ENCODE measurements at regions not wholly inside any gene's neighbourhood (a gene's known extent, or its start where the extent isn't known, plus 50 kb on each side); places are given as distances from the start of the nearest gene placed in this dataset.

DNA sequence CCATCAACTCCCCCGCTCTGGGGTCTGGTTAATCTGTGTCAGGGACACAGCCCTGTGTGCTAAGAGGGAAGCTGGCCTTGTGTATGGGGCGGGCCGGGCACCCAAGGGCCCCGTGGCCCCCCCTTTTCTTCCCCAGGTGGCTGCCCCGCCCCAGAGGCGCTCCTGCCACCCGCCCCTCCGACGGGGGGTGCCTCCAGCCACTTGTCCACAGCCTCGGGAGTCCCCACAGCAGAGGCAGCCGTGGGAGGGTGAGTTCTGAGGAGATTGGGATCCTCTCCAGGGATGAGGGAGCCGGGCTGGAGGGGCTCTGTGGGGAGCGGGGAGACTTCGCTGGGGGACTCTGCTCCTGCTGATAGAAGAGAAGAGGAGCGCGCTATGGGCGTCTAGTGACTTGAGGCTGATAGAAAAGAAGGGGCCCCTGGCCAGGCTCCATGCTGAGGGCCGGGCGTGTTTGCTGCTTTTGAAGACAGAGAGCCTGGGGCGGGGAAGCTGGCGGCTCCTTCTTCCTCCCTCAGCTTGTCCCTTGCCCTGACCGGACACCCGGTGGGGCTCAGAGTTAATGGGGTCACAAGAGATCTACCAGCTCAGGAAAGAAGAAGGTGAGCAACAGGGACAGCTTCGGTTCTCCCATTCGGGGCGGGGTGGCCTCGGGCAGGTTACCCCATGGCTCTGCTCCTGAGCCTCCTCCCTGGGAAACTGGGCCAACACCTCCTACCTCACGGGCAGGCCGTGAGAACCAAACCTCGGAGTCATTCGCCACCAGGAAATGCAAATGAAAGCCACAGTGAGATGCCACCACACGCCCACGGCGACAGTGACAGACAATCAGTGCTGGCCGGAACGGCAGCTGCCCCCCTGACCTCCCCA, 89.4 kb upstream of the TAF1B start:
- H3K4me3 Mint-ChIP-seq: peak overlapping the region; percentile 59 to 96 (median 94)
- Histone ChIP-seq H3K27me3 (ENCODE audit: insufficient read depth, low read length) (no peaks in the 10 kb centered on the region), H3K4me3 (ENCODE audit: low read length in 2 of 2) (peak overlapping the region; percentile 23 to 52), H3K36me3 (ENCODE audit: insufficient read depth, low read length) (no peaks in the 10 kb centered on the region), H3K27ac (ENCODE audit: low read depth, low read length) (peak overlapping the region; percentile 53), H3K9me3 (ENCODE audit: control insufficient read depth in 1 of 2, low read length in 2 of 2) (no peaks in the 10 kb centered on the region), H3K4me1 (ENCODE audit: insufficient read depth, low read length) (peaks cover 49% of the 10 kb centered on the region)
- DNase-seq: peak; percentile 45 to 70 (median 52)
- no peaks in the 10 kb centered on the region for H3K27me3 Mint-ChIP-seq
- peak overlapping the region; percentile 83 to 100 (median 99) for H3K27ac Mint-ChIP-seq
- intact Hi-C loops (cut with micrococcal nuclease): loop anchor here (1.0 to 2.0 kb wide), 3 partner anchors 29 to 123 kb away; no protein-coding TSS in a partner anchor
- H3K36me3 Mint-ChIP-seq: no peaks in the 10 kb centered on the region
- ChIA-PET POLR2A (ENCODE audit: partially characterized antibody) (interaction anchor here (1.1 to 5.5 kb wide), 19 partner anchors 9 to 280 kb away, joined by 3 to 58 read pairs (median 6); partner anchors contain the start of genes ADAM17, IAH1 and YWHAQ), CTCF (ENCODE audit: partially characterized antibody) (interaction anchor here (0.8 to 2.5 kb wide), 8 partner anchors 16 to 198 kb away, joined by 3 to 7 read pairs (median 4); partner anchors contain the start of gene ADAM17)
- H3K4me1 Mint-ChIP-seq: peaks cover 29 to 70% (median 50%) of the 10 kb centered on the region in 4 donors
- H3K9me3 Mint-ChIP-seq: no peaks in the 10 kb centered on the region

DNA sequence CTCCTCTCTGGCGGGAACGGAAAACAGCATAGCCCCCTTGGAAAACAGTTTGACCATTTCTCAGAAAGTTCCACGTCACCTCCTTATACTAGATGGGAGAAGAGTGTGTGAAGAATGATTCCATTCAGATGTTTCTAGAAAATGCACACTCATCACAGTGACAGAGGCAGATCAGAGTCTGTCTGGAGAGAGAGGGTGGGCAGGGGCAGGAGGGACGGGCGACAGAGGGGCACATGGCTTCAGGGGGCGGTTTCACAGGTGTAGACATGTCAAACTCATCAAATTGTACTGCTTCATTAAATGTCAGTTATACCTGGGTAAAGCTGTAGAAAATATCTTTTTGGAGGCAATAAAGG, 88.8 kb upstream of the TAF1B start:
- Histone ChIP-seq H3K27me3 (ENCODE audit: insufficient read depth, low read length) (no peaks in the 10 kb centered on the region), H3K4me1 (ENCODE audit: insufficient read depth, low read length) (peaks cover 53% of the 10 kb centered on the region), H3K4me3 (ENCODE audit: low read length in 2 of 2) (peak overlapping the region; percentile 23 to 52), H3K36me3 (ENCODE audit: insufficient read depth, low read length) (no peaks in the 10 kb centered on the region), H3K9me3 (ENCODE audit: control insufficient read depth in 1 of 2, low read length in 2 of 2) (no peaks in the 10 kb centered on the region), H3K27ac (ENCODE audit: low read depth, low read length) (peak overlapping the region; percentile 53)
- H3K9me3 Mint-ChIP-seq: no peaks in the 10 kb centered on the region
- H3K4me3 Mint-ChIP-seq: peak overlapping the region; percentile 59 to 96 (median 92)
- H3K27ac Mint-ChIP-seq: peak overlapping the region; percentile 70 to 100 (median 94)
- H3K36me3 Mint-ChIP-seq: no peaks in the 10 kb centered on the region
- DNase-seq: peak in 1 of 5 donors; percentile 25
- ChIA-PET POLR2A (ENCODE audit: partially characterized antibody) (interaction anchor here (1.0 to 5.5 kb wide), 11 partner anchors 9 to 198 kb away, joined by 3 to 58 read pairs (median 4); partner anchors contain the start of genes ADAM17 and YWHAQ), CTCF (ENCODE audit: partially characterized antibody) (interaction anchor here (0.7 to 7.7 kb wide), 6 partner anchors 15 to 199 kb away, joined by 3 to 57 read pairs (median 6); partner anchors contain the start of gene ADAM17)
- peaks cover 29 to 67% (median 48%) of the 10 kb centered on the region in 4 donors for H3K4me1 Mint-ChIP-seq
- intact Hi-C loops (cut with micrococcal nuclease): no loop called here
- no peaks in the 10 kb centered on the region for H3K27me3 Mint-ChIP-seq

DNA sequence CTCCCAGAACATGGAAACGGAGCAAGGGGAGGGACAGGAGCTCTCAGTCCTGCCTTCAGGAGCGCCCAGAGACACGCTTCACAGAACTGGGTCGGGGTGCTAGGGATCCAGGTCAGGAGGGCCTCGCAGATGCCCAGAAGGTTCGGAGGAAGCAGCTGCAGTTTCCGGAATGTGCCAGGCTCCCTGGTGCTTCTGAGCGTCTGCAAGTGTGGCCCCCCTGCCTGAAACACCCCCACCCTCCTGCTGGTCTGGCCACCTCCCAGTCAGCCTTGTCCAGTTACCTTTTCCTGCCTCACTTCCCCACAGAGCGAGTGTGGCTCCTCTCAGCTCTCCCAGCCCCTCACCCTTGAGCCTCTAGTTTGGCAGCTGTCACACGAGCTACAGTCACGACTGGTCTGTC, 88.3 kb upstream of the TAF1B start:
- H3K4me1 Mint-ChIP-seq: peaks cover 32 to 70% (median 50%) of the 10 kb centered on the region in 4 donors
- H3K4me3 ChIP-seq (ENCODE audit: low read length in 2 of 2): no peak overlapping the region

DNA sequence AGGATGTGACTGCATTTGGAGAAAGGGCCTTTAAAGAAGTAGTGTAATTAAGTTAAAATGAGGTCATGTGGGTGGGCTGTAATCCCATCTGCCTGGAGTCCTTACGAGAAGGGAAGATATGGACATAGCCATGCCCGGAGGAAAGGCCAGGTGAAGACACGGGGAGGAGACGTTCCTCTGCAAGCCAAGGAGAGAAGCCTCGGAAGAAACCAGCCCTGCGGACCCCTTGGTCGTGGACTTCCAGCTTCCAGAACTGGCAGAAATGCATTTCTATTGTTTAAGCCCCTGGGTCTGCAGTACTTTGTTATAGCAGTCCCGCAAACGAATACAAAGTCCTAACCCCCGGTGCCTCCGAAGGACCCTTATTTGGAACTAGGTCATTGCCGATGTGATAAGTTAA, 87.6 kb upstream of the TAF1B start:
- CTCF ChIA-PET (ENCODE audit: partially characterized antibody): interaction anchor here (7.7 kb wide), 1 partner anchor 15 kb away, joined by 57 read pairs; no protein-coding TSS in a partner anchor
- H3K4me1 Mint-ChIP-seq: peaks cover 36 to 70% (median 52%) of the 10 kb centered on the region in 4 donors
- POLR2A ChIA-PET (ENCODE audit: partially characterized antibody): interaction anchor here (3.8 to 5.5 kb wide), 2 partner anchors 19 to 125 kb away, joined by 43 to 58 read pairs; partner anchors contain the start of gene YWHAQ
- no peaks in the 10 kb centered on the region for H3K27me3 Mint-ChIP-seq
- H3K4me3 Mint-ChIP-seq: peak overlapping the region in 2 of 8 donors; percentile 8 to 47
- Histone ChIP-seq H3K27ac (ENCODE audit: low read depth, low read length) (no peak overlapping the region), H3K36me3 (ENCODE audit: insufficient read depth, low read length) (no peaks in the 10 kb centered on the region), H3K4me3 (ENCODE audit: low read length in 2 of 2) (no peak overlapping the region), H3K9me3 (ENCODE audit: control insufficient read depth in 1 of 2, low read length in 2 of 2) (no peaks in the 10 kb centered on the region), H3K27me3 (ENCODE audit: insufficient read depth, low read length) (no peaks in the 10 kb centered on the region), H3K4me1 (ENCODE audit: insufficient read depth, low read length) (peaks cover 61% of the 10 kb centered on the region)
- no peaks in the 10 kb centered on the region for H3K36me3 Mint-ChIP-seq
- peak overlapping the region in 4 of 7 donors; percentile 9 to 60 (median 52) for H3K27ac Mint-ChIP-seq
- DNase-seq: no peak
- H3K9me3 Mint-ChIP-seq: no peaks in the 10 kb centered on the region
- intact Hi-C loops (cut with micrococcal nuclease): no loop called here

More for the DNA sequence above, 88.3 kb upstream of the TAF1B start:
- H3K36me3 ChIP-seq (ENCODE audit: insufficient read depth, low read length): no peaks in the 10 kb centered on the region
- intact Hi-C loops (cut with micrococcal nuclease): no loop called here
- Mint-ChIP-seq H3K36me3 (no peaks in the 10 kb centered on the region), H3K4me3 (peak overlapping the region in 5 of 8 donors; percentile 8 to 96 (median 90)), H3K27ac (peak overlapping the region in 6 of 7 donors; percentile 46 to 100 (median 96)), H3K9me3 (no peaks in the 10 kb centered on the region), H3K27me3 (no peaks in the 10 kb centered on the region)
- POLR2A ChIA-PET (ENCODE audit: partially characterized antibody): interaction anchor here (1.0 to 5.5 kb wide), 9 partner anchors 10 to 199 kb away, joined by 3 to 58 read pairs (median 4); partner anchors contain the start of genes ADAM17 and YWHAQ
- DNase-seq: no peak
- no peak overlapping the region for H3K27ac ChIP-seq (ENCODE audit: low read depth, low read length)
- CTCF ChIA-PET (ENCODE audit: partially characterized antibody): interaction anchor here (0.7 to 7.7 kb wide), 4 partner anchors 16 to 170 kb away, joined by 3 to 57 read pairs (median 6); no protein-coding TSS in a partner anchor
- no peaks in the 10 kb centered on the region for H3K27me3 ChIP-seq (ENCODE audit: insufficient read depth, low read length)
- H3K4me1 ChIP-seq (ENCODE audit: insufficient read depth, low read length): peaks cover 58% of the 10 kb centered on the region
- H3K9me3 ChIP-seq (ENCODE audit: control insufficient read depth in 1 of 2, low read length in 2 of 2): no peaks in the 10 kb centered on the region

DNA sequence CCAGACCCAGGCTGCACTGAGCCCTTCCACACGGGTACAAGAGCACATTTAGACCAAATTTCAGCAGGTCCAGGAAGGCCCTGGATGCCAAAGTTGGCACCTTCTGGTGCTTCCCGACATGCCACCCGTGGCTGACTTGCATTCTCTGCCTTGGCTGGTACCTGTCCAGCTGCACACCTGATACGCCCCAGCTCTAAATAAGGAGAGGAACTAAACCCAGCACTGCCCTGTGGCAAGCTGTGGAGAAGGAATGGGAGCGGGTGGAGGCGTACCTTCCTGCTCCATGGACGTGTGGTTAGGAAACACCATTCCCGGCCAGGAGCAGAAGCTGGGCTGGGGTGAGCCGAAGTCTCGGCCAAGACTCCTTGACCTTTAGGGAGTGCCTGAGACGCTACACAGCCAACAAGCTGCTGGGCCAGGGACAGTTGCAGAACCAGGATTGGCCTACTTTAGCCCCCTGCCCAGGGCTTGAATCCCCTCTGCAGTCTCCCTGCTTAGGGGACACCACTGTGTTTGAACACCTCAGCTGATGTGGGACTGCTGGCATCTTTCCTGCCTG, 86.5 kb upstream of the TAF1B start:
- H3K9me3 ChIP-seq (ENCODE audit: control insufficient read depth in 1 of 2, low read length in 2 of 2): no peaks in the 10 kb centered on the region
- ChIA-PET POLR2A (ENCODE audit: partially characterized antibody) (interaction anchor here (0.9 to 1.6 kb wide), 2 partner anchors 126 to 127 kb away, joined by 3 to 7 read pairs; partner anchors contain the start of gene YWHAQ), CTCF (ENCODE audit: partially characterized antibody) (interaction anchor here (7.7 kb wide), 1 partner anchor 14 kb away, joined by 57 read pairs; no protein-coding TSS in a partner anchor)
- no peak overlapping the region for H3K27ac ChIP-seq (ENCODE audit: low read depth, low read length)
- Mint-ChIP-seq H3K4me1 (peaks cover 35 to 66% (median 47%) of the 10 kb centered on the region in 4 donors), H3K27me3 (no peaks in the 10 kb centered on the region), H3K4me3 (peak overlapping the region in 1 of 8 donors; percentile 21), H3K36me3 (no peaks in the 10 kb centered on the region), H3K9me3 (no peaks in the 10 kb centered on the region), H3K27ac (peak overlapping the region in 2 of 7 donors; percentile 9 to 72)
- intact Hi-C loops (cut with micrococcal nuclease): no loop called here
- H3K36me3 ChIP-seq (ENCODE audit: insufficient read depth, low read length): no peaks in the 10 kb centered on the region
- H3K4me3 ChIP-seq (ENCODE audit: low read length in 2 of 2): no peak overlapping the region
- DNase-seq: no peak
- H3K27me3 ChIP-seq (ENCODE audit: insufficient read depth, low read length): no peaks in the 10 kb centered on the region
- peaks cover 56% of the 10 kb centered on the region for H3K4me1 ChIP-seq (ENCODE audit: insufficient read depth, low read length)

DNA sequence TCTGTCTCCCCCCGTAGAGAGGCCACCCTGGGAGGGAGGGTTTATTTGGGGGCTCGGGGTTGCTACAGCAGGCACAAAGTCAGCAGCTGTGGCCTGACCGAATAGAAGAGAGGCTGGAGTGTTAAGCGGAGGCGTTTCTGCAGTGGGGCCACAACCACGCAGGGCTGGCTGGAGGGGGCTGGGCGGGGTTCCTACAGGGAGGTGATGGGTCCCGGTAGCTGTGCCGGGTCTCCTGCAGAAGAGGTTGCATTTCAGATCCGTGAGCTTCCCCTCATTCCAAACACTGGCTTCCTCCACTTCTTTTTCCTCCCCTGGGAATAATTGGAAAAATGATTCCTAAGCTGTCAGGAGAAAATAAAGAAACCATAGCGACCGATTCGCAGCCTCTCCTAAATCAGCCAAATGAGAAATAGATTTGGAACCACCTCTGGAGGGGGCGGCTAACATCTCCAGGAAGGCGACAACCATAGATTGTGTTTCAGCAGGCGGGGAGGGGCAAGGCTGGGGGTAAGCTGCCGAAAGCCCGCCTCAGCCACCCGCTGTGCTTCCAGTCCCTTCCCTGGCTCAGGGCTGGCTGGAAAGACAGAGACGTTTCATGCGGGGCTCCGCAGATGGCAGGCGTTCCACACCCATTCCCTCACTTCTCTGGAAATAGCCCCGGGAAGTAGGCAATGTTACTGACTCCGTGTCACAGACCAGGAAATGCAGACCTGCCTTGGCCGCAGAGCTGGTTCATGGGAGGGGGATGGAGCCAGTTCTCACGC, 85.6 kb upstream of the TAF1B start:
- H3K27me3 ChIP-seq (ENCODE audit: insufficient read depth, low read length): no peaks in the 10 kb centered on the region
- Mint-ChIP-seq H3K9me3 (no peaks in the 10 kb centered on the region), H3K36me3 (no peaks in the 10 kb centered on the region), H3K27me3 (no peaks in the 10 kb centered on the region), H3K4me1 (peaks cover 32 to 62% (median 40%) of the 10 kb centered on the region in 4 donors), H3K4me3 (no peak overlapping the region), H3K27ac (peak overlapping the region in 1 of 7 donors; percentile 41)
- H3K27ac ChIP-seq (ENCODE audit: low read depth, low read length): no peak overlapping the region
- intact Hi-C loops (cut with micrococcal nuclease): no loop called here
- no peaks in the 10 kb centered on the region for H3K36me3 ChIP-seq (ENCODE audit: insufficient read depth, low read length)
- POLR2A ChIA-PET (ENCODE audit: partially characterized antibody): interaction anchor here (0.9 to 1.6 kb wide), 2 partner anchors 127 to 128 kb away, joined by 3 to 7 read pairs; partner anchors contain the start of gene YWHAQ
- no peaks in the 10 kb centered on the region for H3K9me3 ChIP-seq (ENCODE audit: control insufficient read depth in 1 of 2, low read length in 2 of 2)
- CTCF ChIA-PET (ENCODE audit: partially characterized antibody): interaction anchor here (7.7 kb wide), 1 partner anchor 13 kb away, joined by 57 read pairs; no protein-coding TSS in a partner anchor
- H3K4me3 ChIP-seq (ENCODE audit: low read length in 2 of 2): no peak overlapping the region
- H3K4me1 ChIP-seq (ENCODE audit: insufficient read depth, low read length): peaks cover 47% of the 10 kb centered on the region
- DNase-seq: no peak
